ENCODE measurements at regions not wholly inside any gene's neighbourhood (a gene's known extent, or its start where the extent isn't known, plus 50 kb on each side); places are given as distances from the start of the nearest gene placed in this dataset.
A peak's percentile ranks its signal among the peaks of the same experiment; 100 is the strongest.

GRCh38 chr3:27560484-27561056 lies 76.4 kb upstream of the SLC4A7 start:
- H3K9me1 ChIP-seq (replicated peaks; ENCODE audit: control insufficient read depth, extremely low read depth, insufficient read depth, low read length) = no peaks in the 10 kb centered on the region
- CTCF ChIA-PET = interaction anchor here (0.6 to 2.5 kb wide), 3 partner anchors 30 to 120 kb away, joined by 3 to 13 read pairs (median 10); no protein-coding TSS in a partner anchor
- no peak overlapping the region for H2AFZ ChIP-seq (ENCODE audit: low read depth, low read length)
- no peak overlapping the region for H3K9ac ChIP-seq (replicated peaks; ENCODE audit: extremely low read depth, insufficient read depth, low read length)
- H3K4me1 ChIP-seq (ENCODE audit: control insufficient read depth, extremely low read depth, insufficient read depth, low read length) = peaks cover 23% of the 10 kb centered on the region
- dilution Hi-C loops (cut with MboI; ENCODE audit: extremely low pct_ligation_motif_present, low sequenced_read_pairs) (no loop called here), intact Hi-C loops (cut with micrococcal nuclease) (no loop called here)
- TF ChIP-seq EZH2 (IDR thresholded peaks at IDR 0.05; ENCODE audit: borderline replicate concordance, low read depth, low read length, severe bottlenecking) = no peak
- no peak for TF ChIP-seq FOS (IDR thresholded peaks at IDR 0.05; ENCODE audit: borderline replicate concordance, insufficient read depth, low read length)
- TF ChIP-seq MYC (IDR thresholded peaks at IDR 0.05; ENCODE audit: low read depth, low read length) = no peak
- no peak for TF ChIP-seq GATA2 (IDR thresholded peaks at IDR 0.05; ENCODE audit: insufficient read depth, insufficient read length, low read depth, low read length)
- no peak for TF ChIP-seq MAX (IDR thresholded peaks at IDR 0.05; ENCODE audit: insufficient read depth, insufficient read length)
- no peak for TF ChIP-seq CTCF (IDR thresholded peaks at IDR 0.05; ENCODE audit: extremely low read depth in 1 of 2, insufficient read depth in 1 of 2, low read depth in 1 of 2, low read length in 2 of 2)
- TF ChIP-seq JUN (IDR thresholded peaks at IDR 0.05; ENCODE audit: borderline replicate concordance, insufficient read depth, insufficient read length, low read depth) = no peak
- no peak for TF ChIP-seq POLR2A (IDR thresholded peaks at IDR 0.05; ENCODE audit: low read depth, low read length)
- BruUV-seq (replicated peaks) = no TSS peak
- no peak overlapping the region for H3K4me3 ChIP-seq (replicated peaks in 1 of 3; ENCODE audit: insufficient read depth in 1 of 3, low read depth in 1 of 3, low read length in 3 of 3)
- H3K79me2 ChIP-seq (ENCODE audit: control insufficient read depth, insufficient read depth, low read length) = no peaks in the 10 kb centered on the region
- DNase-seq (ENCODE audit: low read depth, low spot score) = no peak
- H4K20me1 ChIP-seq (replicated peaks; ENCODE audit: control insufficient read depth, extremely low read depth, insufficient read depth, low read length) = no peaks in the 10 kb centered on the region
- POLR2A ChIA-PET = interaction anchor here (1.4 kb wide), 1 partner anchor 76 kb away, joined by 4 read pairs; the partner anchor contains the start of gene SLC4A7
- H3K9me3 ChIP-seq (replicated peaks; ENCODE audit: control insufficient read depth, insufficient read depth, low read length) = no peaks in the 10 kb centered on the region
- no peaks in the 10 kb centered on the region for H3K27me3 ChIP-seq (ENCODE audit: control insufficient read depth in 2 of 2, insufficient read depth in 2 of 2, low read length in 2 of 2)
- no peak overlapping the region for H3K4me2 ChIP-seq (ENCODE audit: insufficient read depth, low read length)
- no peak for FAIRE-seq
- no peaks in the 10 kb centered on the region for H3K36me3 ChIP-seq (ENCODE audit: control insufficient read depth in 2 of 2, extremely low read depth in 1 of 2, insufficient read depth in 2 of 2, low read length in 2 of 2)
- H3K27ac ChIP-seq (ENCODE audit: insufficient read depth, low read depth, low read length) = peak overlapping the region; percentile 76

All from endothelial cell of umbilical vein (primary cell).